Urothelium cell line (cell line): ENCODE measurements at regions not wholly inside any gene's neighbourhood (a gene's known extent, or its start where the extent isn't known, plus 50 kb on each side); places are given as distances from the start of the nearest gene placed in this dataset.

Experiments
- DNase-seq: peaks from one replicate; pipeline ENCODE4 v3.0.0; 2011; ENCODE audit warnings: low spot score, mixed read lengths
- FAIRE-seq: peaks from 2 replicates; lab custom pipeline; 2011; peaks lifted over from hg19 to GRCh38; lab: Jason Lieb, UNC

DNA sequence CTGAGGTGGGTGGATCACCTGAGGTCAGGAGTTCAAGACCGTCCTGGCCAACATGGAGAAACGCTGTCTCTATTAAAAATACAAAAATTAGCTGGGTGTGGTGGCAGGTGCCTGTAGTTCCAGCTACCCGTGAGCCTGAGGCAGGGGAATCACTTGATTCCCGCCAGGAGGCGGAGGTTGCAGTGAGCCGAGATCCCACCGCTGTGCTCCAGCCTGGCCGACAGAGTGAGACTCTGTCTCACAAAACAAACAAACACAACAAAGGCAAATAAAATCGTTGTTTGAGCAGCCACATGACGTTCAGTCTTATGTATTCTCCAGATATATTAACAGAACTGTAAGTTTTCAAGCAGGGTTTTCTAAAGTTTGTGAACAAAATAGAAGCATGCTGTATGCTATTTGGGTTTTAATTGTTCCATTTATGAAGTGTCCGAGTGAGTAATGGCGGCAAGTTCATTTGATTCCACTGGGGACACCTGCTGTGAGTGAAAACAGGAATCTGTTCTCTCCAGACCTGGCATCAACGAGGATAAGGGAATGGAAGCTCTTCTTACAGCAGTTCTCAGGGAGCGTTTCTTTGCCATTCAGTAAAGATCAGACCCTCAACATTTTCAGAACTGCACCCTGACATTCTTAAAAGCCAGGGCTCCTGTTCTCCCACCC is 122.5 kb upstream of the PITRM1 start:
- DNase-seq, result no peak
- FAIRE-seq, result no peak

DNA sequence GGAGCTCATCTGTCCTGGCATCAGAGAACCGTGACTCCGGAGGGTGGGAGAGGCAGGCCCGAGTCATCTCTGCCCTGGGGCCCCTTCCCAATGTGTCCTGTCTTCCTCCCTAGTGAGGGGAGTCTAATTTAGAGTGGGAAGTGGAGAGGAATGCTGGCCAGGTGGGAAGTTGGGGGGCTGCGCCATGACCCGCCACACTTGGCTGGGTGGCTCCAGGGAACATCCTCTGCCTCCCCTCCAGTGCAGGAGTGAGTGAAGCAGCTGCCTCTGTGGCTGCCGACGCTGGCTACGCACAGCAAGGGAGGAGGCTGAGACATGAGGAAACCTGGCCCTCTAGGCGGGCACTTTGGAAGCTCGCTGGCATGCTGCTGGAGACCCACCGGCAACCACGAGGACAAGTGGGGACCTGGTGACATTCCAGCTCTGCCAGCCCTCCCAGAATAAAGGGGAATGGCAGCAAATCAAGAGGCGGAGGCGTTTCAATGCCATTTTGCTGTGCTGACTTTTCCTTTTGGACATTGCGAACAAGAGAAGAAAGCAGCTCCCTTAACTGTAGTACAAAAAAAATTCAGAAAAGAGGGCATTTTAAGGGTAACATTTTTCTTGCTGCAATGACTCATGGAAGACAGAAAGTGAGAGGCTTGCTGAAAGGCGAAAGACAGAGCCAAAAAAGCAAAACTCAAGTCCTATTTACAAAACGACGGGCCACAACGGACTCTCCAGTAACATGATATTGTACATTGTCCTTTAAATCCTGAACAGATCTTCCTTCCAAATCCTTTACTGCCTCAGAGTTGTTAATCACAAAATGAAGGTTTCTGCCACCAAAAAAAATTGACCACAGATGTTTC is 121.2 kb upstream of the PITRM1 start:
- DNase-seq, result no peak
- FAIRE-seq, result no peak

DNA sequence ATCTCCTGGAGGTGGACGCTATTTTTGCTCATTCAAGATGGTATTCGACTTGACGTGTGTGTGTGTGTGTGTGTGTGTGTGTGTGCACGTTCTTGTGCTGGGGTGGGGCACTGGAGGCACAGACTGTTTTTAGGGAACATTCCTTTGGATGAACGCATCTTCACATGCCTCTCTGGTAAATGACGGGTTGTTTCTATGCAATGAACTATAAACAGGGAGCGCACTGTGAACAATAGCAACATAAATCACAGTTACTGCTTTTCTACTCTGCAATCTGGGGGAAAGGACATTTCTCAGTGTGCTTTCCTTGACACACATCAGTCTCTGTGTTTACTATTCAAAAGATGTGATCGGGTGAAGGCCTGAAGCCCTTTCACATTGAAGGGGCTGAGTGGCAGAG is 120.1 kb upstream of the PITRM1 start:
- FAIRE-seq (no peak), DNase-seq (no peak)

DNA sequence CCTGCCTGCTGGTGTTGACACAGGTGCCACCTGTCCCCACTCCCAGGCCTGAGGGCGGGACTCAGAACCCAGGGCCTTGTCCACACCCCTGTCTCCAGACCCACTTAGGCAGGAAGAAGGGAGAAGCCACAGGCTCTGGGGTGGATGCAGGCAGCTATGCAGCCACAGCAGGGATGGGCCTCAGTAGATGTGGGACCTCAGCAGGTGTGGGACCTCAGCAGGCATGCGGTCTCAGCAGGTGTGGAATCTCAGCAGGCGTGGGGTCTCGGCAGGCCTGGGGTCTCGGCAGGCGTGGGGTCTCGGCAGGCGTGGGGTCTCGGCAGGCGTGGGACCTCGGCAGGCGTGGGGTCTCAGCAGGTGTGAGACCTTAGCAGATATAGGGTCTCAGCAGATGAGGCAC is 118.0 kb upstream of the PITRM1 start:
- FAIRE-seq (no peak), DNase-seq (no peak)

DNA sequence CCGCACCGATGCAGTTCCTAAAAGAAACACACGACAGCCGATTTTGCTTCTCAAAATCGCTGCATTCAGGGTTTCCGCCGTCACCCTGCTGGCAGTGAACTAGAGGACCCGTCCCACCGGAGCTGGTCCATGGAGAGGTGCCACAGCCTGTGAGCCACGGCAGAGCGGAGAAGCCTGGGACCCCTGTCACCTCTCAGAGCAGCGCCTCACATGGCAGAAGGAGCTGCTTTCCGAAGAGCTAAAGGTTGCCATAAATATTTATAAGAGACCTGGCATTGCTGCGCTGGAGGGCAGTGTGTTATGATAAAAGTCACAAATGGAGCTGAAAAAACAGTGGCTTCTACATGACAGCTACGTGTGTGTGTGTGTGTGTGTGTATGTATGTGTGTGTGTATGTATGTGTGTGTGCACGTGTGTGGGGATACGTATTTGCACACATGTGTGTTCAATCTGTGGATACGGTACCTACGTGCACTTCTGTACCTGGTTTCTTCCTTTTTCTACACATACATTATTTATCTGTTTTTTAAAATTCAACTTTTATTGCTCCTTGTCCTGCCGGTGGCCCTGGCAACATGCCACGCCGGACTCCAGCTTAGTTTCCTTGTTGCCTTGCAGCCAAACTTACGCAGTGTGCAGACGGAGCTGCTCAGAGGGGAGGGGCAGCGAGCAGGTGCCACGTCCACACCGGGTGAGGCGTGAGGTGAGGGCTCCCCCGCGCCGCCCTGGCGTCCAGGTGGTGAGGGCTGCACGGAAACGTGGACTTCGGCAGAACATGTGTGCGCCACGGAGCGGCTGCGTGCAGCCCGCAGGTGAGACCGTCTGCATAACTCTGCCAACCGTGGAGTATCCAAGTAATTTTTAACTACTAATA is 115.2 kb upstream of the PITRM1 start:
- FAIRE-seq, result no peak

DNA sequence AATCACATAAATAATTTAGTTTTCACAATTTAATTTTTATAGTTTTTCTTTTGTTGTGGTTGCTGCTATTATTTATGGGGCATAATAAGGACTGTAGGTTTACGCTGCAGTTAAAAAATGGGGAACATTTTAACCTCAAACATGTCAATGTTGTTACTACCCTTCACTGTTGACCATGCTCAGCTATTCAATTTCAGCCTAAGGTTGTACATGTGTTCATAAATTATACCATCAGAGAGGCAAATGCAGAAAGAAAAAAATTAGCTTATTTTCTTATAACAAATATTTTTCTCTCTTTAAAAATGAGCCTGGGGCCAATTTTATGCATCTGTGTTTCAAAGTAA is 110.1 kb upstream of the PITRM1 start:
- FAIRE-seq (no peak), DNase-seq (no peak)

More for the DNA sequence above, 115.2 kb upstream of the PITRM1 start:
- no peak for DNase-seq

DNA sequence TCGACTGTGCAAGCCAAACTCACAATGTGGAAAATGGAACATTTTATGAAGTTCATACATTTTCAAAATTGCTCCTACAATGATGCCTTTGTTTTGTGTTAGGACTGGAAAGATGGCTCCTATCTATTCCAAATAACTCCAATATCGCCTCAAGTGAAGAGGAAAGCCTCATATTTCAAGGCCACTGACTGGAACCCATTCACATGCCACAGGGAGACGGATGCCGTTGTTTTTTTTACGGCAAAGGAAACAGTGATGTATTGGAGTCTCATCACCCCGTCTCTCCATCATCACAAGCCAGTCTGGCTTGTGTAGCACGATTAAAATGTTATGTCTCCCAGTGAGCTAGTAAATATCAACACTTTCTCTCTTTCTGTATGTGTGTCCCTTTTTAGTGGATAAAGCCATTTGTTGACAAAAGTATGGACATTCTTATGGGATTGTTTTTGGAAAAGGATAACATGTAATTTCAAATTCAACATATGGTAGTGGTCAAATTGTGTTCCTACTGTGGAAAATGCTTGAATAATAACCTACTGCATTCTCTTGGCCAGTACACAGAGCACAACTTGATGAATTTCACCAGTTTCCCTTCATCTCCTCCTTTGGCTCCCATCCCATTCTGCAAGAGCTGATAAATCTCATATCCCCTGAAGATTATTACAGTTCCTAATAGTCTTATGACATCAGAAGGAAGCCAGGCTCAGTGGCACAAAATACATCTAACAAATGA is 109.5 kb upstream of the PITRM1 start:
- DNase-seq, result no peak
- FAIRE-seq, result no peak

DNA sequence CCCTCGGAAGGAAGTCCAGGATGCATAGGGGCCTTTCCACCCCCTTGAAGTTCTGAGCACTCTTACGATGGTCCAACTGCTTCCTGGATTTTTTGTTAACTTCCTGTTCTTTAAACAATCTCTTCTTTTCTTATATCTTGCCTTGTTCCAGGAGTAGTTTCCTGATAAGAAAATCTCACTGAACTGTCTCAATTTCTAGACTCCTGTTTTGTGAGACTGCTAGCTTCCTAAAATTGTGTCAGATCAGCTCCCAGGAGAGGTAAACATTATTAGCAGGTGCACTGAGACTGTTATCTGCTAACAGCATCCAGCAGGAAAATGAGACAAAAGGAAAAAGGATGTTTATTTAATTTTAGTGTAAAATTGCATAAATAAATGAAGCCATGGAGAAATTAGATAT is 106.2 kb upstream of the PITRM1 start:
- DNase-seq (no peak), FAIRE-seq (no peak)

DNA sequence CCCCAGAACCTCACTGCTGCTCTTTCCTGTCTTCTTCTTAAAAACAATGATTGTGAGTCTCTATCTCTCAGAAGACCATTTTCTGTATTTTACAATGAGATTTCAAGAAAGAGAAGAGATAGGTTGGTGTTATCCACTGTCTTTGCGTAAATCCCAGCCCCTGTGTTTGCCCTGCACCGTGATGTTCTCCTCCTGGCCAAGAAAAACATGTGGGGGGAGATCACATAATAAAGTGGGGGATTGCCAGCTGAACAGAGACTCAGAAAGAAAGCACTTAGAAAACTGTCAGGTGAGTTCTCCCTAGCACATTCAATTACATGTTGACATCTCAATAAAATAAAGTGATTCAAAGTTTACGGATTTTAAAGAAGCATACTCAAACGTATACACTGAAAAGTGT is 105.0 kb upstream of the PITRM1 start:
- FAIRE-seq (no peak), DNase-seq (no peak)

DNA sequence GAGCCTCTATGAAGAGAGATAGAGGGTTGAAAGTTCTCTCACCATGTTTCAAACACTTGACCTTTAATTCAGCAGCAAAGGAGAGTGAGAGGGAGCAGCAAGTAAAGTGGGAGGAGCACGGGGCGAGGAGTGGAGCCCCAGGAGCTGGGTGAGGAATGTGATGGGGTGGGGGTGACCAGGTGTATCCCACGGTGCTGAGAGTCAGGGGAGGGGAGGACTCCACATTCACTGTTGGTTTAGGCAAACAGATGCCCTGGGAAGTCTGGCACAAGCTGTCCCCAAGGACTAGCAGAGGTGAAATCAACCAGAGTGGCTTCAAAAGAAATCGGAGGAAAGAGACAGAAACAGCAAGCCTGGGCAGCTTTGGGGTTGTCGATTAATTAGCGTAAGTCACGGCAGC is 101.8 kb upstream of the PITRM1 start:
- no peak for FAIRE-seq
- no peak for DNase-seq

DNA sequence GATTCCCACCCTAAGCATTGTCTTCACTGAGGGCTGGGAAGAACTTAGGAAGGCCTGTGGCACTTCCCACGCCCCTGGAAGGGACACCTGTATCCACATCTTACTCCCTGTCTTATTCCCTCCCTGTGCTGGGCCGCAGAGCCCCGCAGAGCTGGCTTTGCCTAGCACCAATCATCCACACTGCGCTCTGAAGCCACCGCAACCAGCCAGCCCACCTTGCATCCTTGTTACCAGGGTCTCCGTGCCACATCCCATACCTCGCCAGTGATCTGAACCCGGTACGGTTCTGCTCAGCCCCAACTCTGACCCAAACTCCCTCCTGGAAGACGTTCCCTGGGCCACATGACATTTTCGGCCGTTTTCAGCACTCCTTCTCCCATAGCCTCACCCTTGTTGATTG is 101.4 kb upstream of the PITRM1 start:
- DNase-seq, result no peak

DNA sequence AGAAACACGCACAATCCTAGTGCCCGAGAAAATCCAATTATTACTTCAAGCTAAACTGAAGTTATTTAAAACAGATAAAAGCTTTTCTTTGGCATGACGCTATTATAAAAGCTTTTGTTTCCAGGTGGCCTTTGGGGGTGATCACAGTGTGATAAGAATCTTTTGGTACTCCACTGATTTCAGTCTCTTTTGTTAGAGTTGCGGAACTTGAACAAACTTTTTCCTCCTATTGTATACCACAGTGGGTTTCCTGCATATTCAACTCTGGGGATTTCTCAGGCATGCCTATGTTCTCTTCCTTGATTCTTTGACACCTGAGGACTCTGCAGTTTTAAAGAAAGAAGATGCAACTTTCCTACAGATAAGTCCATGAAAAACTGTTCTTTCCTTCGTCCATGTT is 99.7 kb upstream of the PITRM1 start:
- FAIRE-seq, result no peak
- DNase-seq, result no peak

More for the DNA sequence above, 101.4 kb upstream of the PITRM1 start:
- no peak for FAIRE-seq

DNA sequence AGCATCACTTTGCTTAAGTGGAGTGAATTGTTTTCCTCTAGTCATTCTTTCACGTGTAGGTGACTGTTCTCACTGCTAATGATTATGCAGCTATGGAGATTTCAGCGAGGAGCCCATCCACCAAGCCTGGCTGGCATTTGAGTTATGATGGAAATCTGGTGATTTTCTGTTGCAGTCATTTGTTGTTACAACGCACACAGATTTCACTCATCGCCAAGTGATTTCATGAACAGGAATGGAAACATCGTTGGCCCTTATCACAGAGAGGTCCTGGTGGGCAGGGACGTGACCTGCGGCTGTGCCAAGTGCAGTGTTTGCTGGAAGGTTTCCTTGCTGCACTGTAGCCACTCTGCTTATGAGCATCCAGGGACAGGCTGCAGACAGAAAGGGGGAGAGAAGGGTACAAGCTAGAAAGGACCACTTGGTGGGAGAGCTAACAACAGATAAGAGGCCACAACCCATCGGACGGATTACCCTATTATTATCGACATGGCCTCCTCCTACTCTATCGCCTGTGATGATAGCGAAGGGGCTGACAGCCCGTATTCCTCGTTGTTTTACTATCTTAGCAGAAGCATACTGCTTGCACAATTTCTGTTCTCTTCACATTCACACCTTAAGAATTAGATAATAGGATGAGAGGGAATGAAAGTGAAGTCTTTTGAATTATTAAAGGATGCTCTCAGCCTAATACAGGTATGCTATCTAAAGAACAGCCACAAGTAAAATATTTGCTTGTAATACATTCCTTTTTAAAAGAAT is 99.0 kb upstream of the PITRM1 start:
- FAIRE-seq (no peak), DNase-seq (no peak)

DNA sequence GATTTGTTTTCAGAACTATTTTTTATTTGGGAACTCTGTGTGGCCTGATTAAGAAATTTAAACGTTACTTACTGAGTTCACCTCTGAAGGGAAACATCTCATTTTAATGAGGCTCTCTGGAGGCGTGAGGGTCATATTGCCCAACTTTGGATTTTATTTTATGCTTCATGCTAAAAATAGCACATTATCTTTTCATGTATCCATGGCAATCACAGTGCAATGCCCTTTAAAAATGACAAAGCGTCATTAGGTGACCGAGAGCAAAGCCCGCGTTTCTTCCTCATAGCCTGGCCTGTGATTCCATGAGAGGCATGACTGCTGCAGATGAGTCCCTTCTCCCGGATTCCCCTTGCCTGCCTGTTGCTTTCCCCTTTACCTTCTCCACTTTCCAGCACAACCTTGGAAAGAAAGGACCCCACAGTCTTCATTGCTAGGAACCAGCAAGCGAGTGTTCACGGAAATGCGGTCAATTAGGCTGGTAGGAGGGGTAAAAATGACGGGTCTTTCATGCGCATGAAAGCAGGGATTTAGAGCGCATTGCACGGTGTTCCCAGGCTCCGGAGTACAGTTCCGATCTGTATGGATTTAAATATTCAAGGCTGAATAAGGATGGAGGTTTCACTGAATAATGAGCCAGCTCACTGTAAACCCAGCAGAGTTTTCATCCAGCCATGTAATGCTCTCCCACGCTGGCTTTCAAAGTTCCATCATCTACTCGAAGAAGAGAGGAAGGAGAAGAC is 98.2 kb upstream of the PITRM1 start:
- DNase-seq (no peak), FAIRE-seq (no peak)

DNA sequence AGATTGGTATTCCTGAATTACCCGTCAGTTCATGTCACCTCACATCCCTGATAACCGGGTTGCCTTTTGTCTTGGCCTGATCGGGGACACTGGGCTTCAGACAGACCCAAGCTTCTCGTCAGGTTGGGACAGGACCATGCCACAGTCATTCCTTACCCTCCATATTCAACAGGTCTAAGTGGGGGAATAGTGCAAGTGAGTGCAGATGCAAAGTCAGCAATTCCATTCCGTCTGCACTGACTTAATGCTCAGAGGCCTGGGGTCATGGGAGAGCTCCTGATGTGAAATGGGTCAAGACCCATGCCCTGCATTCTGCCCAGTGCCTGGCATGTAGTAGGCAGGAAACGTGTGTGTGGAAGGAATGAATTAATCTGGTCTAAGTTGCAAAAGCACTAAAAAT is 95.4 kb upstream of the PITRM1 start:
- no peak for FAIRE-seq

DNA sequence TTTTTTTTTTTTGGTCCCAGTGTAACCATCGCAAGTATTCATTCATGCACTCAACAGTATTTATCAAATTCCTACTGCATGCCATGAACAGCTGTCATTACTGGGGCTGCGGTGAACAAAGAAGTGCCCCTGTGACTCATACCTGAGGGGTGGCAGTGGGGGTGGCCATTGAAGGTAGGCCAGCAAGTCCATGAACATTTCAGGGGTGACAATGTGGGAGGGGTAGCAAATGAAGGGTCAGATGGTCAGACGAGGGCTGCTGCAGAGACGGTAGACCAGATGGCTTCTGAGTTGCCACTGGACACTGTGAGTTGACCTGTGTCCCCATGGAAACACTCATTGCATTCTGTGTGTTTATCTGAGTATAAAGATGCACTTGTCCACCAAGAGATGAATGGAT is 92.5 kb upstream of the PITRM1 start:
- FAIRE-seq, result no peak

More for the DNA sequence above, 95.4 kb upstream of the PITRM1 start:
- DNase-seq, result no peak

DNA sequence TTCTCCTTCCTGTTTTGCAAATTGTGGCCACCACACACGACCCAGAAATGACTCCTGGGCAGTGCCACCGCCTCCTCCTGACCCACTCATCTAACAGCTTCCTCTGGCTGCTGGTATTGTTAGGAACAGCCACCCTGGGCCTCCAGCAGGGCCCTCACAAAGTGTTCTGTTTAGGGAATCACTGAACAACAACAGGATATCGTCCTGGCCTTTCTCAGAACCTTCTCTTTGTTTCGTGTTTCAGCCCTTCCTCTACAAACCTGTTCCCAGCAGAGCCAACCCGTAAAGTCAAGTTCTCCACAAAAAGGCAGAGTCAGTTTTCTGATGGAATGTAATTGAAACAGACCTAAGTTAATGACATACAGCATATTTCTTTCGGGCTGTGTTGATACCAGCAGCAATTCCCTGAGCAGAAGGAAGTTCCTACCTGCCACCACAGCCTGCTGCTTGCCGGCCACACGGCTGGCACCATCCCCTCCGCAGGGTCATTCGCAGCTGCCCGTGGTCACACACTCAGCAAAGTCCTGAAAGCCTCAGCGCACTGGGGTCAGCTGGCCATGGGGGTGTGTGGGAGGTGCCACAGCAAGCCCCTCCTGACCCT is 91.7 kb upstream of the PITRM1 start:
- FAIRE-seq (no peak), DNase-seq (no peak)

More for the DNA sequence above, 92.5 kb upstream of the PITRM1 start:
- peak; percentile 44 for DNase-seq

DNA sequence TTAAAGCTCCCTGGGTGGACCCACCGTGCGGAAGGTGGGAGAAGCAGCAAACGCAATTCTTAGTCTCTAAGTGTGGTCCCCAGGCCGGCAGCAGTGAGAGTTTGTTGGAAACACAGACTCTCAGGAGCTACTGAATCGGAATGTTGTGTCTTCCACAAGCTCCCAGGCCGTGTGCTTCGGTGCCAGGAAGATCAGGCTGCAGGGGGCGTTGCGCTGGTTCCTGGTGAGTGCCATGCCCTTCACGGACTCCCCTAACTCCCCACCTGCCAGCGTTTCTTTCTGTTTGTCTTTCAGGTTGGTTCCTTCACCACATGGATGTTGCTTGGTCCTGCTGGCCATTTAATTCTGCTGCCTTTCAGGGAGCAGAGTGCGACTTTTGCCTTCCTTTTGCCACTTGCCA is 91.2 kb upstream of the PITRM1 start:
- DNase-seq (no peak), FAIRE-seq (no peak)

DNA sequence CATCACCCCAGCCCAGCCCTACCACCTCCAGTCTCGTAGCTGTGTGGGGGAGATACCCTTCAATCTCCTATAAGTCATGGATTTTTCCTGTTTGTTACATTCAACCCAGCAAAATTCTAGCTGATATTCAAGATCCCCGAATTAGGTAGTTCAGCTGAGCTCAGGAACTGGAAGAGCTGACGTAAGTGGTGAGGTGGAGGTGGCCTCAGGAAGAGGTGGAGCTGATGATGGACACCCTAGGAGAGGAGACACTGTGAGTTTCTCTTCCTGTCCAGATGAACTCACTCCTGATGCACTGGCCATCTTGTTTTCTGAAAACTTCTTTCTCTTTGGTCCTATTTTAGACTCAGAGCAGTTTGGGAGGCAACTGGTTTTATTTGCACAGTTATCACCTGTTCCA is 90.5 kb upstream of the PITRM1 start:
- no peak for DNase-seq
- FAIRE-seq, result no peak
